GM19239 (cell line): ENCODE measurements at regions not wholly inside any gene's neighbourhood (a gene's known extent, or its start where the extent isn't known, plus 50 kb on each side); places are given as distances from the start of the nearest gene placed in this dataset.
"Not testable (repeated sequence)": the region's sequence is repeated elsewhere in the genome, so short reads cannot be mapped to it uniquely, and the experiment has no call there.

Source experiments
- DNase-seq: peaks from one replicate; pipeline ENCODE4 v3.0.0; 2011; ENCODE audit warnings: low spot score; ENCODE audit not compliant: insufficient read length
- FAIRE-seq: peaks from 2 replicates; lab custom pipeline; 2011; peaks lifted over from hg19 to GRCh38; lab: Jason Lieb, UNC

DNA sequence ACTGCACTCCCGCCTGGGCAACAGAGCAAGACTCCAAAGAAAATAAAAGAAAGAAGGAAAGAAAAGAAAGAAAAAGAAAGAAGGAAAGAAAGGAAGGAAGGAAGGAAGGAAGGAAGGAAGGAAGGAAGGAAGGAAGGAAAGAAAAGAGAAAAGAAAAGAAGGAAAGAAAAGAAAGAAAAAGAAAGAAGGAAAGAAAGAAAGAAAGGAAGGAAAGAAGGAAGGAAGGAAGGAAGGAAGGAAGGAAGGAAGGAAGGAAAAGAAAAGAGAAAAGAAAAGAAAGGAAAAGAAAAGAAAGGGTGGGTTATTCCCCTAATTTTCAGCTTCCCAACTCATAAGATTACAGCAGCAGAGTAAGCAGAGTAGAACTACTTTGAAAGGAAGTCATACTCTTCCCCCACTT is 64.4 kb downstream of the TMEM200C start:
- not testable (repeated sequence) for FAIRE-seq, DNase-seq

DNA sequence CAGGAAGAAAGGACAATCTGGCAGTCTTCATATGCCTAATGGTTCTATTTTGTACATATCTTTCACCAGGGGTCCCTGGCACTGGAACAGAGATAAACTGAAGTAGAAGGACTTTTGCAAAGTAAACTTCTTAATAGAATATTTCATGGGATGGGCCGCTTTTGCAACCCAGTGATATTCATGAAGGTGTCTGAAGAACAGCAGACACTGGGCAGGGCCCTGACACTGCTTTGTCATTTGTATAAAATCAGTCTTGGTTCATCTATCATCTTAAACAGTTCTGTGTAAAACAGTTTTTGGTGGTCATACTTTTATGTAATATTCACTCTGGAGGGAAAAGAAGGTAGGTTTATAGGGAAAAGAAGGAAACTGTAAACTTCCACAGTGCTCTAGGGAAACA is 66.4 kb downstream of the TMEM200C start:
- no peak for FAIRE-seq
- DNase-seq: no peak

DNA sequence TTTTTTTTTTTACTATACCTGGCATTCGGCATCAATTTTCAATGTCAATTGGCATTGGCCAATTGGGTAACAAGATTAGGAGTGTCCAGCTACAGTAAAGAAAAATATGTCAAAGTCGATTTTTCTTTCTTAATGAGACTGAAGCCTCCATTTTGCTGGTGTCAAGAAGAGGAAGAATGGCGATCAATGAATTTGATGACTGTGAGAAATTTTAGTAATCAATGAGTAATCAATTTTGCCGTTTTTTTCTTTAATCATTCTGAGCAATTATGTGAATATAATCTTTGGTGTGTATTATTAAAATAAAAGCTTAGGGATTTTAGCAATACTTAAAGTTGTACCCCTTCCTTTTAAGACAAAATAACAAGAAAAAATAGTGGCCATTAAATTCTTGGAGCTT is 69.7 kb downstream of the TMEM200C start:
- no peak for DNase-seq
- no peak for FAIRE-seq

DNA sequence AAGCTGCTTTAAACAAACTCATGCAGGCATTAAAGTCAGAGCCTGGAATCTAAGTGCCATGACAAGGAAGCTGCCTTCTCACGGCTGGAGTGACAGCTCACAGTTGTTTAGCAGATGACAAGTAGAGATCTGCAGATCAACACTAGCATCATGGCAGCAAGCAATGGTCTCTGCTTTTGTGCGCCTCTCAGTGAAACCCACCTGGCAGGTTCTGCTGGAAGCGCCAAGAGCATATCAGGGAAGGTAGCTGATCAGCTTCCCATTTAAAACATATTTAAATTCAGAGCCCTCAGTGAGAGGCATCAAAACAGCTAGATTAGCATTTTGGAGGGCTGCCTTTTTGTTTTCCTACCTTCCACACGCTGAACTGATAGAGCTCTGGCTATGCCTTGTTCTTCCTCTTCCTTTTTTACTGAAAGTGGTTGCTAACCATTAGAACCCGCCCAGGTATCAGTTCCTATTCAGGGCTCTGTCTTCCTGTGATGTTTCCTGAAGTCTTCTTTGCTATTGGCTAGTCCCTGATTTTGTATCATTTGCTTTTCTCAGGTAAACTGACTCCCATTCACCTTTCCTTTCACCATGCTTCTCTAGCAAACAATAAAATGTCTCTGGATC is 70.8 kb downstream of the TMEM200C start:
- FAIRE-seq (no peak), DNase-seq (no peak)

DNA sequence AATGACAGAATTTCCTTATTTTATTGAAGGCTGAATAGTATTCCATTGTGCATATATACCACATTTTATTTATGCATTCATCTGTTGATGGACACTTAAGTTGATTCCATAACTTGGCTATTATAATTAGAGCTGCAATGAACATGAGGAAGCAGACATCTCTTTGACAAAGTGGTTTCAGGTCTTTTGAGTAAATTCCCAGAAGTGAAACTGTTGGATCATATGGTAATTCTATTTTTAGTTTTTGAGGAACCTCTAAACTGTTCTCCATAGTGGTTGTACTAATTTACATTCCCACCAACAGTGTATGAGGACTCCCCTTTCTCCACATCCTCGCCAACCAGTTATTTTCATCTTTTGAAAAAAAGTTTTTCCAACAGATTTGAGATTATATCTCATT is 77.5 kb downstream of the TMEM200C start:
- FAIRE-seq: no peak
- DNase-seq: no peak

DNA sequence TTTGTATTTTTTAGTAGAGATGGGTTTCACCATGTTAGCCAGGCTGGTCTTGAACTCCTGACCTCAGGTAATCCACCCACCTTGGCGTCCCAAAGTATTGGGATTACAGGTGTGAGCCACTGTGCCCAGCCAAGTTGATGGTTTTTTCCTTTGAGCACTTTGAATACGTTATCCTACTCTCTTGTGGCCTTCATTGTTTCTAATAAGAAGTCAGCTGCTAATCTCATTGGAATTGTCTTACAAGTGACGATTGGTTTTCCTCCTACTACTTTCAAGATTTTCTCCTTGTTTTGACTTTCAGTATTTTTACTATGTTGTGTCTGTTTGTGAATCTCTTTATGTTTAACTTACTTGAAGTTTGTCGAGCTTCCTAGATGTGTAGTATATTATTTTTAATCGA is 88.5 kb downstream of the TMEM200C start:
- FAIRE-seq (no peak), DNase-seq (no peak)

DNA sequence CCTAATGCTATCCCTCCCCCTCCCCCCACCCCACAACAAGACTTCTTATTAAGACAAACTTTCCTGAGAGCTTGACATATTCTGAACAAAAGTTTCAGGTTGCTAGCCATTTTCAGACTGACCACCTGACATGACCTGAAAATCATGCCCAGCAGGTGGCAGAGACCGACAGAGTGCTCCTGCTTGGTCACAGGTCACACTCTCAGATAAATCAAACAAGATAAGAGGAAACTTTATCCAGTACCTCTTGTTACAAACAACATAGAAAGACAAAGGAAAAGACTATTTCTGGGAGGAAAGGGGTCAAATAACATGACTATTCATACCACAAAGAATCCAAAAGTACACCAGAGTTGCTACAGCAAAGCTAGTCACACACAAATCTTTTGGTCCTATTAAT is 107.4 kb downstream of the TMEM200C start:
- FAIRE-seq: no peak
- DNase-seq: no peak

DNA sequence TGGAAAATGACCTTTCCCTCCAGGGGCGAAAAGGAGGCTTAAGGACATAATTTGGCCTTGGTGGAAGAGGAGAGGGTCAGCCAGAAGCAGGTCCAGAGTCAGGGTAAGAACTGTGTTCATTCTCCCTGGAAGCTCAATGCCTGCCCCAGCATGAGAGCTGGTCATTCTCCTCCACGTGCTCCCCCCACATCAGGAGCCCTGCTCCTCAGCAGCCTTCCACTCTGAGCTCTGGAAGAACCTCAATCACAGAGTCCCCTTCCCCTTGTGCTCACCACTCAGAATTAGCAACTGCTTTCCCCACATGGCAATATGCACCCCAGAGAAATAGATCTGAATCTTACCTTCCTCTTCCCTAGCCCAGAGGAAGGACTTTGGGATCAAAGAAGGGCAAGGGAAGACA is 115.4 kb downstream of the TMEM200C start:
- FAIRE-seq (no peak), DNase-seq (no peak)

DNA sequence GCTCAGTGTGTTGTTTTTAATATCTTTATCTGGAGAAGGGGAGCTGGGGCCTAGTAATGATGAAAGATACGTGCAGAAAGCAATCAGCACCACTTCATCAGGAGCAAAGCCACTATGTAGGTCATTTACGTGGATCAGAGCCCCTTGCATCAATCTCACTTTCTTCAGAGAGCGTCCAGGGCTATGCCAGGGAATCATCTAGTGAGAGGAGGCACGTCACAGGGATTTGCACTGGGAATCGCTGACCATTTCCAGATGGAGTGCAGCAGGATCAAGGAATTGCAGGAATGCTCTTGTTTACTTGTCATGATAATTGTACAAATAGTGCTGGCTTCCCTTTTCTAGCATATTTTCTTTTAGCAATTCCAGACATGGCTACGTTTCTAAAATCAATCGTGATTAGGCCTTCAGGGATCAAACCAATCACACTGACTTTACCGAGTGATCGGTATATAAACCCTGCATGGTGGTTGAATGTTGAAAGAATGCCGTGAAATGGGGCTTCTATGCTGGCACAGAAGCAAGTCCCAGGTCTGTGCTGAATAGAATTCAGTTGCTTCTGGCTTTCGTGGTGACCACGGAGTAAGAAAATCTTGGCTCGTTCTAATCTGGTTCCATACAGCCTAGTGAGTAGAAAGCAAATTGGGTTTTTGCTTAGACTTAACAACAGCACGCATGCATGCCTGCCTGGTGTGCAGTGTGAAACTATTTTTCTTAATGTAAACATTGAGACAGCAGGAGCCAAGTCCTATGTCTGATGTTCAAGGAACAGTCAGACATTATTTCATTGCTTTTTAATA is 122.8 kb downstream of the TMEM200C start:
- DNase-seq (no peak), FAIRE-seq (no peak)

DNA sequence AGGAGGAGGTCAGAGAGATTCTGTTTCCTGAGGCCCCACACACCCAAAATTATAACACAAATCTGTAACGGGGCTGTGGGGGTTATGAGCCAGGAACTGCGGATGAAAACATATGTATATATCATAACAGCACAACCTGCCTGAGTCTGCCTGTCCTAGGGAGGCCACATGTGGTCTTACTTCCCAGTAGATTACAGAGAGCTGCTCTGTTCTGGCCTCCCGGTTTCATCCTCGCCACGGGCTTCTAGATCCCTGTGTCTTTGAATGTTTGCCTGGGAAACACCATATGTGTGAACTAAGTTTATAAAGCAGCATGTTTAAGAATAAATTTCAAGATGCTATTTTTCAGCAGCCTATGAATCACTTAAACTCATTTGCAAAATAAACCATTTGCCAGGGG is 124.0 kb downstream of the TMEM200C start:
- no peak for FAIRE-seq
- DNase-seq: no peak

DNA sequence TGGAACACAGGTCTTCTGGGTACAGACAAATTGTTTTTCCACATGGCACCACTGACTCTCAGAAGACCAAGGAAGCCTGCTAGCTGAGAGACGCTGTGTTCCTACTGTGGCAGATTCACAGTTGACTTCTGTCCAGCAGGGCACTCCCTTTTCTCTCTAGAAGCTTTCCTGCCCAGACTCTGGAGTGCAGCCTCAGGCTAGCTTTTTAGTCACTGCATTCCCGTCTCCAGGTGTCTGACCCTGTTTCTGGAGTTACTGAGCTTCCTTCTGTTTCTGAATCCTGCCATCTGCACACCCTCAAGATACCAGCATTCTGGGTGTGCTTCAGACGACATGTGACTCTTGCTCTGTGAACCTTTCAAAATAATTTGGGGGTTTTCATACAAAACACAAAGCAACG is 125.1 kb downstream of the TMEM200C start:
- DNase-seq (no peak), FAIRE-seq (no peak)

DNA sequence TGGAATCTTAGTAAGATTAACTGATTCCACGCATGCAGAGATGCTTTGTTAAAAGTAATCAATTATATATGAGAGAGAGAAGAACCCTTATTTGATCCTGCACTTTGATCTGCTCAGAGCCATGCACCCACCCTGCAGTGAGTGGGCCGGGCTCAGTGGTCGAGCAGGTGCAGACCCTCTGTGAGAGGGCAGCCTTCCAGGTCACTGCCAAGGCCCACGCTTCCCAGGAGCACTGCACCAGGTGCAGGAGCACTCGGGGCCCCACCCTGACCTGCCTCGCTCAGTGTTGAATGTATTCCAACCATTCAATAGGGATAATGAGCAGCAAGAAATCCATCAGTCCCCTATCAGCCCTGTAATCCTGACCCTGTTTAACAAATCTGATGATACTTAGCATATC is 126.9 kb downstream of the TMEM200C start:
- no peak for FAIRE-seq

DNA sequence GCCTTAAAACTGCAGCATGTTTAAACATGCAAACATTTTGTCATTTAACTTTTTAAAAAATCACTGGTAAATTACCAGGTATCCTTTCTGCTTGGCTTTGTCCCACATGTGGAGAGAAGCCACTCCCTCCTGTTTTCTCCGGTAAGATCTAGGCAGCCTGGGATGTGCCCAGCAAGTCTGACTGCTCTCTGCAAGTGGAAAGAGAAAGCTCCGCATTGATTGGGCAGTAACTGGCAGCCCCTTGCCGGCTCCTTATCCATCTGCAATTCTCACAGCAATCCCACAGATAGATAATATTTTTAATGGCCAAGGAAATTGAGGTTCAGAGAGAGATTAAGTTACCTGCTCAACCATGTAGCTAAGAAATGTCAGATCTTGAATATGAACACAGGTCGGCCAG is 136.1 kb downstream of the TMEM200C start:
- DNase-seq (no peak), FAIRE-seq (no peak)

More for the DNA sequence above, 126.9 kb downstream of the TMEM200C start:
- DNase-seq: no peak

DNA sequence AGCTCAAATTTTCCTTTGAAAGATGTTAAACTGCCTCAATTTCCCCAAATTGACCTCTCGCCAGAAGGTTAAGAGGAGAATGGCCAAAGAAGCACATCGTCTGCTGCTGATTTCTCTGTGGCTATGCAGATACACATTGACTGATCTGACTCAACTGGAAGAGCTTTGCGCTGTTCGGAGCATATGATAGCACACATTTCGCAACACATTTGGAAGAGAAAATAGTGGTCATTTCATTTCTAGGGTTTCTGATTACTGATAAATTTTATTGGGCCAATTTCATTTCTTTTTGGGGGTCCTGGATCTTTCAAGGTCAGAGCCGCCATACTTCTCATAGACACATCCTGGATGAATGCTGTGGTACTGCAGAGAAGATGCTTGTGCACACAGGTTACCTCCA is 138.5 kb downstream of the TMEM200C start:
- FAIRE-seq (no peak), DNase-seq (no peak)

DNA sequence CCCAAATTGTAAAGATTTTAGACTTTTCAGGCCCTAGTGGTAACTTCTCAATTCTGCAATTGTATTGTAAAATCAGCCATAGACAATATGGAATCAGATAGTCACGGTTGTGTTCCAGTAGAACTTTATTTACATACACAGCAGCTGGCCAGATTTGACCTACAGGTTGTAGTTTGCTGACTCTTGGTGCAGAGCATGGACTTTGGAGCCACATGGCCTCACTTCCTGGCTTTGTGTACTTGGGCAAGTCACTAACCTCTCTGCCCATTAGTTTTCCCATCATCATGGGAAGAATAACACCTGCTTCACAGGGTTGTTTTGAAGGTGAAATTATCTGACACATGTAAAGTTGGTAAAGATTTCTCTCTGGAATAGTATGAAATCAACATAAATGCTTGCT is 147.6 kb downstream of the TMEM200C start:
- FAIRE-seq: no peak

DNA sequence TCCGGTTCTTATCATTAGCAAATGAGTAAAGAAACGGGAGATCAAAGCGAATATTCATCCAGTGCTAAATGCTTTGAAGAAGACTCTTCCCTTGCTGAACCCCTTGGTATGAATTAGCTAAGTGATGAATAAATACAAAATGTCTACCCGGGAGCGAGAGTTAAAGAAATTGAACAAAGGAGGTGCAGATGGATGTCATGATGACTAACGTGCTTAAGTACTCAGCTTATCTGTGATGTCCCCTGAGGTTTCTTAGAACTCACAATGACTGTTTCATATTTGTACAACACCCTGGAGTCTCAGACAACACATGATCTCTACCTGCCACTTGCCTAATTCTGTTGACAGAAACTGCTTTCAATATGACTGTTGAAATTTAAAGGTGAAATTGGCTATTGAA is 148.5 kb downstream of the TMEM200C start:
- no peak for DNase-seq
- no peak for FAIRE-seq

More for the DNA sequence above, 147.6 kb downstream of the TMEM200C start:
- no peak for DNase-seq

DNA sequence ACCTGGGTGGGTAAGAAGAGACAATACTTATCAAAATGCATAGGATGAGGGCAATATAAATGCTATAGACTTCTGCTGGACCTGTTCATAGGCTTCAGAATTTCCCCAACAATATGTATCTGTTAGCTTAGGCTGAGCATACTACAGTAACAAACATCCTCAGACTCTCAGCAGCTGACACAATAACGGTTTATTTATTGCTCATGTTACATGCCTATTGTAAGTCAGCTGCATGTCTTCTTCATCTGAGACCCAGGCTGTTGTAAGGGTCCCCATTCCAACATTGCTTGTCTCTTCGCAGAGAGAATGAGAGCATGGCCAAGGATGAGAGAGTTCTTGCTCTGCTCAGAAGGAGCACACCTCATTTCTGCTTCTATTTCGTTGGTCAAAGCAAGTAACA is 150.7 kb downstream of the TMEM200C start:
- FAIRE-seq (no peak), DNase-seq (no peak)

DNA sequence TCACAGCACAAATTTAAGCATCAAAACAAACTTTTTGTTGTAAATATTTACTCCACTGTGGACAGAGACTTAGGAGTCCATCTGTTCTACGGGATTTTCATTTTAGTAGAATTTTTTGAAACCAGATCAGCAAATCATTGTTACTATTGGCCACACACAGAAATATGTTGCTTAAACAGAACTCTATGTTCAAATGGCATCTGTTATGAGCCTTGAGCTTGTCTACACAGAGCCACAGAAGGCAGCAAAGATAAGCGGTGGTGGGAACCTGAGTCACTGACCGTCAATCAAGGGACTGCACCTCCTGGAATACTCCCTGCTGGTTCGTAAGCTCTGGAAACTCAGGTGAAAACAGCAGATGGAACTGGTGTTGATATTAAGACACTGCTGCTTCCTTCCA is 156.8 kb downstream of the TMEM200C start:
- FAIRE-seq: no peak
- DNase-seq: no peak

DNA sequence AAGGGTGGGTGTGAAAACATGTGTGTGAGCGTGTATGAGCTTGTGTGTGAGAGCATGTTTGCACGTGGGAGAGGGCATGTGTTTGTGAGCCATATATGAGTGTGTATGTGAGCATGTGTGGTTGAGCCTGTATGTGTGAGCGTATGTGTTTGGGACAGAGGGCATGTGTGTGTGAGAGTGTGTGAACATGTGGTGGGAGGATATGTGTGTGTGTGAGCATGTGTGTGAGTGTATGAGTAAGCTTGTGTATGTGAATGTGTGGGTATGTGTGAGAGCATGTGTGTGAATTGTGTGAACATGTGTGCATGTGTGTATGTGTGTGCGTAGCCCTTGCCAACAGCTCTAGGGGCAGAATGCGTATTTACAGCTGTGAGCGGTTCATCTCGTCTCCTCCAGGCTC is 163.0 kb downstream of the TMEM200C start:
- FAIRE-seq (no peak), DNase-seq (no peak)

DNA sequence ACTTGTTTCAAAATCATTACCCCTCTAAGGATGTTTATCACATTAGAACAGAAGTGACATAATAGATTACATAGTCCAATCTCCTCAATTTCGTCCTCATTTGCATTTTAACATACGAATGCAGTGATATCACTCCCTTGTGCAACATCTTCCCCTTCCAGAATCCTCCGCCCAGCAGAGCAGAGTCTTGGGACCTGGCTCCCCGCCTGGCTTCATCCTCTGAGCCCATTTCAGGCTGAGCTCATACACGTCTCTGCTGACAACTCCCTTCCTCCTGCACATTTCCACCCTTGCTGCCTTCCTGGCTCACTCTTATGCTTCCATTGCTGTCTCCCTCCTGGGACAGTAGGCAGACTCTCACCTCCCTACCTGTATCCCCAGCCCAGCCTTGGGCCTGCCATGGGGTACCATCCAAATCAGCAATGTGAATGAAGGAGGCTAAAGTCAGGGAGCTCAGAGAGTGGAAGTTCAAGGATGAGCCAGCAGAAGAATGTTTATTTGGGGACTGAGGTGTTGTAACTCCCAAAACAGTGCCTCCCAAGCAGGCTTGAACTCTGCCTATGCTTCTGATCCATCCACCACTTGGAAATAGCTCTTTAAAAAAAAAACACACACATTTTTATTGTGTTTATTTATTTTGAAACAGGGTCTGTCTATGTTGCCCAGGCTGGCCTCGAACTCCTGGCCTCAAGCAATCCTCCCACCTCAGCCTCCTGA is 165.2 kb downstream of the TMEM200C start:
- no peak for FAIRE-seq
- DNase-seq: no peak

DNA sequence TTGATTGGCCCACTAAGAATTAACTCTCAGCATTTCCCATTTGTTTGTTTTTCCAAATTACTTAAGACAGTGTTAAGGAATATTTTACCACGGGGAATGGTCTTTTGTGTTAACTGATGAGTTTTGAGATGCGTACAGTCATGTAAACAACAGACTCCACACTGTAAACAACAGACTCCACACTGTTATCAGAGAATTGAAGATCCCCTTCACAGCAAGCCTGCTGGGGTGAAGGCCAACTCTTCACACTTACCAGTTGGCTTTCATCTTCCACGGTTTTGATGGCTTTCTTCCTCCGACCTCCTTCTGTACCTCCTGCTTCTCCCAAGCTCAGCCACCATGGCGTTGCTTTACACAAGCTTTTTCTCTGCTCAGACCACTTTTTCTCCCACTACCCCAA is 166.8 kb downstream of the TMEM200C start:
- DNase-seq (no peak), FAIRE-seq (no peak)
